Heart left ventricle (tissue), 13 donors: ENCODE measurements at regions not wholly inside any gene's neighbourhood (a gene's known extent, or its start where the extent isn't known, plus 50 kb on each side); places are given as distances from the start of the nearest gene placed in this dataset.
"Not testable (repeated sequence)": the region's sequence is repeated elsewhere in the genome, so short reads cannot be mapped to it uniquely, and the experiment has no call there.

Experiments
- POLR2A ChIP-seq, 2 donors: fragments of 450-650 bp; IDR thresholded peaks; one replicate each; pipeline ENCODE4 v1.6.1; 2017; ENCODE audit warnings: antibody characterized with exemption in 2 of 2, mild to moderate bottlenecking in 2 of 2, moderate library complexity in 2 of 2
- TF ChIP-seq, protein P1 (sequence below), 12 donors: fragments of 200-600 bp; sonication (generic) in 4 of 12; IDR thresholded peaks; one replicate each; pipeline versions ENCODE4 v1.5.0 to v1.8.0; 2018 to 2022; ENCODE audit warnings: antibody characterized with exemption in 12 of 12, mild to moderate bottlenecking in 5 of 12
- donor health status: ischemic (EF 13 %, LVEDD 7.1; RV severe dilation, severe dysfunction).
- donor health status: DM: no; HTN: yes; CAD: no.
- donor health status: DM: no; HTN: no; CAD: no.
- donor health status: ischemic (EF 25% LVEDD 6.9; RV normal size, moderate dysfunction).
- donor health status: ischemic (EF 25% LVEDD 5.7; RV mildly dilated, moderate dysfunction).
- donor health status: ischemic (EF 35%, LVEDD 5.7; RV mildly dilated, moderate dysfunction).
- donor health status: nonischemic (EF 11% LVEDD 7.7; RV severe dilation, severe dysfunction).
- donor health status: DM: yes; HTN: yes; CAD: no.
- donor health status: PGD.
- donor health status: ischemic (EF 29% LVEDD 5.4; RV normal size, mild dysfunction).
- donor health status: nonischemic (EF 23%, LVEDD 6.1; RV moderate dilation, normal function).

DNA sequence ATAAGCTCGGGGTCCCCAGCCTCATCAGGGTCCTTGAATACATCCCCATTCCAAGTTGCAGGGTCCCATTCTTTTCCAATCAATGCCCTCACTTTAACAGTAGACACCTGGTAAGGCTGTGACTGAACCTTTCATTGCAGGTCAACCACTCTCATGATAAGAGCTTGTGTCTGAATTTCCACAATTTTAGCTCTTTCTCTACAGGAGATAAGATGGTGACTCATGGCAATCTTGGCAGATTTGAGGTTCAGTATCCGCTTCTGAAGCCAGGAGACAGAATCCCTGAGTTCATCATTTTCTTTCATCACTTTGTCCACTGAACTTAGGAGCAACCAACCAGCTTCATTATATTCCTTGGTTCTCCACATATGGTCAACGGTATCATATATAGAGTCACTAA, 409.9 kb downstream of the TMEM232 start:
- TF ChIP-seq, protein P1, sequence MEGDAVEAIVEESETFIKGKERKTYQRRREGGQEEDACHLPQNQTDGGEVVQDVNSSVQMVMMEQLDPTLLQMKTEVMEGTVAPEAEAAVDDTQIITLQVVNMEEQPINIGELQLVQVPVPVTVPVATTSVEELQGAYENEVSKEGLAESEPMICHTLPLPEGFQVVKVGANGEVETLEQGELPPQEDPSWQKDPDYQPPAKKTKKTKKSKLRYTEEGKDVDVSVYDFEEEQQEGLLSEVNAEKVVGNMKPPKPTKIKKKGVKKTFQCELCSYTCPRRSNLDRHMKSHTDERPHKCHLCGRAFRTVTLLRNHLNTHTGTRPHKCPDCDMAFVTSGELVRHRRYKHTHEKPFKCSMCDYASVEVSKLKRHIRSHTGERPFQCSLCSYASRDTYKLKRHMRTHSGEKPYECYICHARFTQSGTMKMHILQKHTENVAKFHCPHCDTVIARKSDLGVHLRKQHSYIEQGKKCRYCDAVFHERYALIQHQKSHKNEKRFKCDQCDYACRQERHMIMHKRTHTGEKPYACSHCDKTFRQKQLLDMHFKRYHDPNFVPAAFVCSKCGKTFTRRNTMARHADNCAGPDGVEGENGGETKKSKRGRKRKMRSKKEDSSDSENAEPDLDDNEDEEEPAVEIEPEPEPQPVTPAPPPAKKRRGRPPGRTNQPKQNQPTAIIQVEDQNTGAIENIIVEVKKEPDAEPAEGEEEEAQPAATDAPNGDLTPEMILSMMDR (IDR thresholded peaks at IDR 0.05) = not testable (repeated sequence)
- not testable (repeated sequence) for TF ChIP-seq POLR2A (IDR thresholded peaks at IDR 0.05)
